ENCODE measurements at regions not wholly inside any gene's neighbourhood (a gene's known extent, or its start where the extent isn't known, plus 50 kb on each side); places are given as distances from the start of the nearest gene placed in this dataset.
A peak's percentile ranks its signal among the peaks of the same experiment; 100 is the strongest.

- DNase-seq: no peak
Measured at GRCh38 chr16:74169687-74170376, 126.8 kb upstream of the PSMD7 start.

- DNase-seq: no peak
Measured at GRCh38 chr16:74169066-74169465, 127.5 kb upstream of the PSMD7 start.

GRCh38 chr16:74168445-74168844 is 128.2 kb upstream of the PSMD7 start:
- DNase-seq: no peak

GRCh38 chr16:74166456-74166855 is 130.2 kb upstream of the PSMD7 start:
- no peak for DNase-seq

GRCh38 chr16:74165566-74166080 is 131.0 kb upstream of the PSMD7 start:
- DNase-seq: no peak

GRCh38 chr16:74160759-74161158 is 135.9 kb upstream of the PSMD7 start:
- DNase-seq: no peak

GRCh38 chr16:74153773-74154172 is 142.8 kb upstream of the PSMD7 start:
- no peak for DNase-seq

GRCh38 chr16:74146643-74147042 is 150.0 kb upstream of the PSMD7 start:
- DNase-seq: no peak

- DNase-seq: no peak
Measured at GRCh38 chr16:74143171-74143570, 153.4 kb upstream of the PSMD7 start.

GRCh38 chr16:74141015-74141414 is 155.6 kb upstream of the PSMD7 start:
- no peak for DNase-seq

- DNase-seq: no peak
Measured at GRCh38 chr16:74140557-74140956, 156.1 kb upstream of the PSMD7 start.

GRCh38 chr16:74123826-74124225 is 172.8 kb upstream of the PSMD7 start:
- no peak for DNase-seq

- DNase-seq: no peak
Measured at GRCh38 chr16:74123195-74123594, 173.4 kb upstream of the PSMD7 start.

GRCh38 chr16:74117798-74118197 is 178.8 kb upstream of the PSMD7 start:
- DNase-seq: no peak

GRCh38 chr16:74113545-74113944 is 183.1 kb upstream of the PSMD7 start:
- no peak for DNase-seq

- no peak for DNase-seq
Measured at GRCh38 chr16:74111456-74111982, 185.1 kb upstream of the PSMD7 start.

- peak; percentile 9 for DNase-seq
Measured at GRCh38 chr16:74107795-74108610, 188.6 kb upstream of the PSMD7 start.

GRCh38 chr16:74104022-74104421 is 192.6 kb upstream of the PSMD7 start:
- DNase-seq: no peak

- DNase-seq: no peak
Measured at GRCh38 chr16:74101379-74102137, 195.1 kb upstream of the PSMD7 start.

- no peak for DNase-seq
Measured at GRCh38 chr16:74100395-74101326, 196.0 kb upstream of the PSMD7 start.

- no peak for DNase-seq
Measured at GRCh38 chr16:74099530-74099929, 197.1 kb upstream of the PSMD7 start.

- DNase-seq: no peak
Measured at GRCh38 chr16:74094962-74095361, 201.7 kb upstream of the PSMD7 start.

Measured in CD4-positive, alpha-beta T cell treated with Interleukin-21 for 1 hour (primary cell).